ENCODE measurements at regions not wholly inside any gene's neighbourhood (a gene's known extent, or its start where the extent isn't known, plus 50 kb on each side); places are given as distances from the start of the nearest gene placed in this dataset.

- DNase-seq = peak; percentile 19
Observed at GRCh38 chr10:4127518-4128315, 342.7 kb upstream of the KLF6 start.

DNA sequence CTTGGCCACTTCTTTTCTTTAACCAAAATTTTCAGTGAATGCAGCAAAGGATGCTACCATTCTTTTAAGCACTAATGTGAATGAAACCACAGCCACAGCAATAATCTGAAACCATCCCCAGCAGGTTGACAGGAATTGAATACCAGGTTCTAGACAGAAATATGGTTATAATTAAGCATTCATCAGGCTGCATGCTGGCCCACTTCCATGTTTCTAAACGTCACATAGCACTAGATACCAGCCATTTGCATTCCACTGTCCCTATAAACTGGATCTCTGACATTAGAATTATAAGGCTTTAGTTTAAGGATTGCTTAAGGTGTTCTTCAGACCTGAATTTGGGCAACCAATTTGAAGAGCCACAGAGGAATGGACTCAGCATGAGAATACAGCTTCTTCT is 340.8 kb upstream of the KLF6 start:
- DNase-seq = no peak

DNA sequence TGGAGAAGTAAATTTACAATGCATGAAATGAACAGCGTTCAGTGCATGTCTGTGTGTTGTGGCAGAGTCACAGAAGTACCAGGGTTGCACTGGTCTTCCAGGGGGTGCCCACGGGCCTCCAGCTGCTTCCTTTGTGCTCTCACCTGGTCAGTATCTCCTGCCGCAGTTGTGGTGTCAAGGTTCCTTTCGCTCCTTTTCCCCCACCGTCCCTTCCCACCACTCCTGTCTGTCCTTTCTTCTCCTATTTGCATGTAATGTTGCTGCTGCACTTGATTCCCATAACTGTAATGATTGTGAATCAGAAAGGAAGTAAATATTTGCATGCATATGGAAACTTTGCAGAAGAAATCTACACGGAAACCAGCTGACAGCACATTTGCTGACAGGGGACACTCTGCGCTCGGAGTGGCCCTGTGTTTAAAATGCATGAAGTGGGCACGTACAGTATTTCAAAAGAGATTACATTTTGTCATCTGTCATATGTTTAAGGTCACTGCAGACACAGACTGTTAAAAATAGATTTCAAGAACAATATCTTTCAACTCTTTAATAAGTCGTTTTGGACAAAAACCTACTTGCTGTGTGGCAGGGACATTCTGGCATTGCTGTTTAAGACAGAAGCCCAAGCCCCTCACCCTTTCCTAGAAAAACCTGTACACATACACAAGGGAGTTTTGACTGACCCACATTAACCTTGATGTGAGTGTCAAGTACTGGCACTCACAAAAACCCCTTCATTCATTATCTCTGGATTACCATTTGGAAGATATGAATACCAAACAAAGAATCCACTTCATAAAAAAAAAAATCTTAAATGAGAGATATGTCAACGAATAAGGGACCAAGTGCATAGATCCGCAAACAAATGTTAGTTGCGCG is 336.7 kb upstream of the KLF6 start:
- DNase-seq = peak; percentile 9

- peak; percentile 26 for DNase-seq
Observed at GRCh38 chr10:4120096-4120853, 335.3 kb upstream of the KLF6 start.

DNA sequence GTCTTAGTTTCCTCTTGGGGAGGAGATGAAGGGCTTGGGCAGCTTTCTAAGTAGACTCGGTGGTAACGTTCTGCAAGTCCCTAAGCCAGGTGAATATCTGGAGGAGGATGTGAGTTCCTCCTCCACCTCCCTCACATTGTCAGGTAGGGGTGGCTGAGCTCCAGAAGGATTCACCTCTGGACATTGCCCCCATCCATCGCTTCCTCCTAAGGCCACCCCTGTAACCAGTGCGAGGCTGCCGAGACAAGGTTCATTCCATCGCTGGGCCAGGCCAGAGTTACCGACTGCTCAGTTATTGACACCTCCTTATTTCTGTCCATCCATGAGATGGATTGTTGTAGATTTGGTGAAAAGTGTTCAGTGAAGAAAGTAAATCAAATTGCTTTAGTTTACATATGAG is 334.1 kb upstream of the KLF6 start:
- no peak for DNase-seq

DNA sequence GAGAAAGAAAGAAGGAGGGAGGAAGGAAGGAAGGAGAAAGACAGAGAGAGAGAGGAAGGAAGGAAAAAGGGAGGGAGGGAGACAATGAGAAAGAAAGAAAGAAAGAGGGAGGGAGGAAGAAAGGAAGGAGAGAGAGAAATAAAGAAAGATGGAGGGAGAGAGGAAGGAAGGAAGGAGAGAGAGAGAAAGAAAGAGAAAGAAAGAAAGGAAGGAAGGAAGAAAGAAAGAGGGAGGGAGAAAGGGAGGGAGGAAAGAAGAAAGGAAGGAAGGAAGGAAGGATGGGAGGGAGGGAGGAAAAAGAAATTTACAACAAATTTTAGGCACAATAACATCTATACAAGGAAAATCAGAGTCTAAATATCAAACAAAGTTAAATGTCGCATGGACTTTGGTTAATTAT is 332.6 kb upstream of the KLF6 start:
- DNase-seq = no peak

- no peak for DNase-seq
Observed at GRCh38 chr10:4111643-4112042, 326.6 kb upstream of the KLF6 start.

GRCh38 chr10:4109469-4109868 is 324.5 kb upstream of the KLF6 start:
- no peak for DNase-seq

DNA sequence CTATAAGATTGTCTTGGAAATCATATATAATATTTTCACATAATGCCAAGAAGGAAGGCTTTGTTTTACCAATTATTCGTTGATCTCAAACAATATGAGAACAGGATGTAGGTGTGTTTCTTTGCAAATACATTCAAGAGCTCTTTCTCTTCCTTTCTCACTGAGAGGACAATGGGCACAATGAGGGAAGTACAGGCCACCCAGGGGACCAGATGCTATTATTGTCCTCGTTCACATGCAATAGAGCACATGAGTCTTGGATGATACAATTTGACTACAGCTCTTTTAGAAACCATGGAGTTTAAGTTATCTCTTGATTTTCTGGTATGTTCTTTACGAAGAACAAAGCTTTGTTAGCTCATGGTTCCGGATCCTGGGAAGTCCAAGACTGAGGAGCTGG is 323.7 kb upstream of the KLF6 start:
- no peak for DNase-seq

GRCh38 chr10:4107285-4107851 is 322.4 kb upstream of the KLF6 start:
- no peak for DNase-seq

DNA sequence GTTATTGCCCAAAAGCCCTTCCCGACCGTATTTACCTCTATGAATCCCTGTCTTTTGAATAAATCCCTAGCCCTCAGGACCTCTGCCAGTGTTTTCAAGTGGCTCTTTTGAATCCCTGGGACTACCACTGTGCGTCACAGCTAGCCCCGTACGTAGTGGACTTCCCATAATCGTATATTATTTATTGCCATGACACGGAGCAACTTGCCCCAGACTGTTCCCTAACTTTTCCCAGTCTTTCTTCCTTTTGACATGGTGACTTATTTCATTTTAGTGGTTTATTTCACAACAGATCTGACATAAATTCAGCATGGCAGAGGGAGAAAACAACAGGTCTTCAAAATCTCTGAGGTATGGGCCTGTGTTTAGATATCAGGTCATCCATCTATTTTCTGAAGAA is 318.6 kb upstream of the KLF6 start:
- DNase-seq = no peak

DNA sequence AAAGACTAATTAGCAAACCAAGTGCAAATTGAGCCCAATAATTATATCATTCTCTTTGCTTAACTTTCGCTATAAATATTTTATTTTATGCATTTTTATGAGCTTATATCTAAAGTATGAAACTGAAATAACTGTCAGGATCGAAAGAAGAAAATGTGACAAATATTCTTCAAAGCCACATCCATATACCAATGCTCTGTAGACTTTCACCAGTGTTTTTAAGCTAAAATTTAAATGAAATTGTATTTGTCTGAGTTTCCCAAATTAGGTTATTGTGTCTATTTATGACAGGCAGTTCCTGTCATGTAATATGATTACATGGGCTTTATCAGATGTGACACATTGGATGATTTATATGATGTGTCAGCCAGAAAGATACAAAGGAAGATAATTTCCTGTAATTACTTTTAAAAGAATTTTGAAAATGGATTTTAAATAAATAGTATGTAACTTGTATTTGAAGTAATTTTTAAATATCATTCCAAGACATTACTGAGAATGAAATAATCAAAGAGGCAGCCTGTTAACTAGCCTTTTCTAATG is 317.9 kb upstream of the KLF6 start:
- DNase-seq = no peak

GRCh38 chr10:4101918-4102654 is 317.1 kb upstream of the KLF6 start:
- no peak for DNase-seq

DNA sequence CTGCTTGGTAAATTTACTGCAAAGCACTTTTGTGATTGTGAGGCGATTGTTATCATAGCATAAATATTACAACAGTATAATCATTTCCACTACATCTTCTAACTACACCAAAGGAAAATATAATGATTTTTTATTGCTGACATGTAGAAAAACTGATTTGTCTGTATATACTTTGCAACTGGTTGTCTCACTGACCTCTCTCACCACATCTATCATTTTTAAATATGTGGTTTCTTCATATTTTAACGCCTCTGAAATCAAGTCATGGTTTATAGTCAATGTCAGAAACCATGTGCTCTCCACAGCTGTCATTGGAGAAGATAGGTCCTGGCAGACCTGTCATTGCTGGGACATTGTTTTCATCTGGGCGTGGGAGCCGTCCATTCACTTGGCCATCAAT is 315.4 kb upstream of the KLF6 start:
- no peak for DNase-seq

DNA sequence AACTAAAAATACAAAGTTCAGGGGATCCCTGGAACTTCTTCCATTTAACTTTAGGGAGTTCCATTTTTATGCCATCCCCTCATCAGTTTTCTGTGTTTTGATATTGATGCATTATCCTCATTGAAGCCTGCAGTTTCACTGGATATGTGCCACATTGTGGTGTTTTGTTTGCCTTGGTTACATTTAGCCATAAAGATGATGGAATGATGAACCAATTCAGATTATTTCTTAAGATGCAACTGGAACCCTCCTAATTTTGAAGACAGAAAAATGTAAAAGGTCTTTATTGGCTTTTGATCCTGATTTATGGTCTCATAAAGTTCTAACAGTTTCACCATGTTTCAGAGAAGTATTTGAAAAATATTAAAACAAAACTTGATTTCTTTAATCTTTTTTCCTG is 314.2 kb upstream of the KLF6 start:
- DNase-seq = no peak

- no peak for DNase-seq
Observed at GRCh38 chr10:4095166-4095917, 310.3 kb upstream of the KLF6 start.

DNA sequence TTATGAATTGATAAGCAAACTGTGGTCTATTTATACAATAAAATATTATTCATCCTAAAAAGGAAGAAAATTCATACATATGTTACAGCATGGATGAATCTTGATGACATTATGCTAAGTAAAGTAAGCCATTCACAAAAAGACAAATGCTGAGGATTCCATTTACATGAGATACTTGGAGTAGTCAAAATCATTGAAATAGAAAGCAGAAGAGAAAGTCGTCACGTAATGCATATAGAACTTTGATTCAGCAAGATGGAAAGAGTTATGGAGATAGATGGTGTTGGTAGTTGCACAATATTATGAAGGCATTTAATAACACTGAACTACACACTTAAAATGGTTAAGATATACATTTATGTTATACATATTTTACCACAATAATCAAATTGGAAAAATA is 309.7 kb upstream of the KLF6 start:
- no peak for DNase-seq

- DNase-seq = no peak
Observed at GRCh38 chr10:4093438-4093837, 308.4 kb upstream of the KLF6 start.

- no peak for DNase-seq
Observed at GRCh38 chr10:4088354-4089066, 303.5 kb upstream of the KLF6 start.

- DNase-seq = no peak
Observed at GRCh38 chr10:4086131-4086898, 301.3 kb upstream of the KLF6 start.

Measured in stimulated activated CD4-positive, alpha-beta T cell treated with anti-CD3 and anti-CD28 coated beads, Interleukin-15, amount 100 ng/mL, for 24 hours (primary cell).